GM20000 (cell line): ENCODE measurements at regions not wholly inside any gene's neighbourhood (a gene's known extent, or its start where the extent isn't known, plus 50 kb on each side); places are given as distances from the start of the nearest gene placed in this dataset.

ENCODE experiments used
- DNase-seq: peaks from one replicate; pipeline ENCODE4 v3.0.0; 2012; ENCODE audit warnings: low spot score
- TF ChIP-seq, protein P1 (sequence below): IDR thresholded peaks from 2 replicates; pipeline ENCODE4 v1.5.1; 2012; ENCODE audit warnings: mild to moderate bottlenecking, control low read depth; ENCODE audit errors: extremely low read depth, missing control alignments

DNA sequence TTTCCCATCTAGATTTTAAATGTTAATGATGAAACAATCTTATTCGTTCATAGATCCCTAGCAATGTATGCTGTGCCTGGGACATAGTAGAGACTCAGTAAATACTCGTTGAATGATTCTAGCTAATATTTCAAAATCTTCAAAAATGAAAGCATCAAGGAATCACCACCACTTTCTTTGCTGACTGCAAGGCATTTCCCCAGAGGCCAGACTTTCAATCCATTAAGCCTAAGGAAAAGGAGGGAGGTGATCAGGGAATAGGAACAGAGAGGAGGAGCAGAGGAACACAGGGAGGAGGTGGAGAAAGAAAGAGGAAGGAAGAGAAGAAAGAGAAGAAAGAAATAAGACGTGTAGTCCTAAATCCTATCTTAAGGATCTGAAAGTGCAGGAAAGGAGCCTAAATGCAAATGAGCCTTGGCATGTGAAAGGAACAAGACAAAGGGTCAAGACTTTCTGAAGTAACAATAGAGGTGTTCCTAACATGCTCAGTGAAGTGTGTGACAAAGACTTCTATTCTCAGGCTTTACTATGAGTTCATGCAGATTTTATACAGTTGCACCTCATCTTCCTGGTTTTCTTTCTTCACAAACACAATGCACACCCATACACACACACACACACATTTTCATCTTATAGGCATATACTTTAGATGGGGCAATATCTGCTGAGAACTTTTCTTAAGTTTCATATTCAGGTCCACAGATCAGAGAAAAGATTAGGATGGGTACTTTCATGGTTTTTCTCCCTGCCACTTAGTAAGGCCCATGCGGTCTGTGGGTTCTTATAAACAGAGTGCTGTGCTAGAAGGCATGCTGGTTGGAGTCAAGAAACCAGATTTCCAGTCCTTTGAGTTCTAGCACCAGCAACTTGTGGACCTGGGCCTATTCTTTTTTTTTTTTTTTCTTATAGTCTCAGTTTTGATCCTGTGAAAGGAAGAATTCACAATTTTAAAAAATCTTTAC lies 512.2 kb upstream of the TNC start:
- DNase-seq, result no peak
- TF ChIP-seq, protein P1, sequence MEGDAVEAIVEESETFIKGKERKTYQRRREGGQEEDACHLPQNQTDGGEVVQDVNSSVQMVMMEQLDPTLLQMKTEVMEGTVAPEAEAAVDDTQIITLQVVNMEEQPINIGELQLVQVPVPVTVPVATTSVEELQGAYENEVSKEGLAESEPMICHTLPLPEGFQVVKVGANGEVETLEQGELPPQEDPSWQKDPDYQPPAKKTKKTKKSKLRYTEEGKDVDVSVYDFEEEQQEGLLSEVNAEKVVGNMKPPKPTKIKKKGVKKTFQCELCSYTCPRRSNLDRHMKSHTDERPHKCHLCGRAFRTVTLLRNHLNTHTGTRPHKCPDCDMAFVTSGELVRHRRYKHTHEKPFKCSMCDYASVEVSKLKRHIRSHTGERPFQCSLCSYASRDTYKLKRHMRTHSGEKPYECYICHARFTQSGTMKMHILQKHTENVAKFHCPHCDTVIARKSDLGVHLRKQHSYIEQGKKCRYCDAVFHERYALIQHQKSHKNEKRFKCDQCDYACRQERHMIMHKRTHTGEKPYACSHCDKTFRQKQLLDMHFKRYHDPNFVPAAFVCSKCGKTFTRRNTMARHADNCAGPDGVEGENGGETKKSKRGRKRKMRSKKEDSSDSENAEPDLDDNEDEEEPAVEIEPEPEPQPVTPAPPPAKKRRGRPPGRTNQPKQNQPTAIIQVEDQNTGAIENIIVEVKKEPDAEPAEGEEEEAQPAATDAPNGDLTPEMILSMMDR, result no peak

DNA sequence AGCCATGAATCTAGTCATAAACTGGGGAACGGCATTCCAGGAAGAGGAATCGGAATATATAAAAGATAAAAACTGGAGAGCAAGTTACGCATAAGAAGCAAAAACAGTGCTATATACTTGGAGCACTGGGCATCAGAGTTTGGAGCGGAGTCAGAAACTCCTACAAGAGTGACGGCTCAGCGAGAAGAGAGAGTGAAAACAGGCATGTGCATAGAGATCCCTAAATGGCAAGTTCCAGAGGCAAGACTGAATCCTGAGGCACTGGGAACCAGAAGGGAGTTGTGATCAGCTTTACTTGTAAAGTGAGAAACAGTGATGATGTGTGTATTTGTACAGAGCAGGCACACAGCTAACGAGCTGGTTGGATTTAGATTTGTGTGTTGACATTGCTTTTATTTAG lies 514.4 kb upstream of the TNC start:
- TF ChIP-seq, protein P1, result no peak
- DNase-seq, result no peak

DNA sequence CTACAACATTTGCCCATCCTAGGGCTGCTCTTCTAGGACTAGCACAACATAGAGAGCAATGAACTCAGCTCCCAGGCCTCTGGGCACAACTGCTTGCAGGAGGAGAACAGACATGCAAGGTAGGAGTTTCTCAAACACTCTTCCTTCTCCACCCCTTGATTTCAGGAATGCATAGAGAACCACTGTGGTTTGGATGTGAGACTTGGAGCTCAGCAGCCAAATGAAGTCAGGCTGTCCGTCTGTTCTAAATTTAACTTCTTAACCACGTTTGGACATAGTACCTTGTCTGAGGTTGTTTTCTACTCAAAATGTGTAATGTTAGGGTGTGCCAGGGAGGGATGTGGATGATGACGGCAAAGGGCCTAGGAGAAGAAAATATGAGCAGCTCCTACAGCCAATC lies 515.1 kb upstream of the TNC start:
- no peak for DNase-seq
- TF ChIP-seq, protein P1, result no peak

DNA sequence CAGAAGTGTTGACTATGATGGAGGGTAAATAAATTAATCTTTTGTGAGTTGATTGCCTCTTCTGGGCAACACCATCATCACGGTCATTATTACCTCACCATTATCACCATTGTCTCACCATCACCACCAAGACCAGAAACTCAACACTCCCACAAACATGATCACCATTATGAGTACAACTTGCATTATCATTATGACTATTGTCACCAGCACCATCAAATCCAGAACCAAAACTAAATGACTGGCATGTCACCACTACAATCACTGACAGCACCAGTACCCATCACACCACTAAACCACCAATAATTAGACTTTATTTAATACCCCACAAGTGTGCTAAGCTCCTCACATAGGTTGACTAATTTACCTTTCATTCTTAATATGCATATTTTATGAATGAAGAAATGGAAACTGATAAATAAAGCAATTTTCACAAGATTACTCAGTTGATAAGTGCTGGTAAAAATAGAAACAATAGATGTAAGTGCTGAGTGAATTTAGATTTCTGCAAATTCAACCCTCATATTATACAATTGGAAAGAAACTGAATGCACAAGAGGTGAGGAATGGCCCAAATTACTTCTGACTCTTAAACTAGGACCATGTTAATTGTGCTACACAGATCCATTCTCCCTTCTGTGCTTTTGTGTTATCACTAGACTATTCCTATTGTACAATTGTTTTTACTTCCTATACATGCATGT lies 517.8 kb upstream of the PAPPA start:
- DNase-seq, result no peak
- TF ChIP-seq, protein P1, result no peak

DNA sequence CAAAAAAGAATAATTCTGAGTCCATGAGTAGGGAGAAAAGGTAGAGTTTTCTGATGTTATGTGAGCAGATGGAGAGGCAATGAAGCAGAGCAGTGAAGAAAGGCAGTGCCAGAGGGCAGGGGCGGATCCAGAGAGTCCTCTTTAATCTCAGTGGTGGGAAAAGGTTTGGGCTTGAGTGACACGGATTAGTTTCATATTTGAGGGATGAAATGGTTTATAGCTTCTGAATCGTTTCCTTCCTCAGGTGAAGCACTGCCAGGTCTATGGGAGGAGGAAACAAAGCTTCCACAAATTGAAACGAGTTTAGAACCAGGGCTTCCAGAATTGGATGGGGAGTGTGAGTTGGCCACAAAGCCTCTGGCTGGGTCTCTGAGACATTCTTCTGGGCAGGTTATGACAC lies 517.0 kb upstream of the PAPPA start:
- TF ChIP-seq, protein P1, result no peak
- DNase-seq, result no peak

DNA sequence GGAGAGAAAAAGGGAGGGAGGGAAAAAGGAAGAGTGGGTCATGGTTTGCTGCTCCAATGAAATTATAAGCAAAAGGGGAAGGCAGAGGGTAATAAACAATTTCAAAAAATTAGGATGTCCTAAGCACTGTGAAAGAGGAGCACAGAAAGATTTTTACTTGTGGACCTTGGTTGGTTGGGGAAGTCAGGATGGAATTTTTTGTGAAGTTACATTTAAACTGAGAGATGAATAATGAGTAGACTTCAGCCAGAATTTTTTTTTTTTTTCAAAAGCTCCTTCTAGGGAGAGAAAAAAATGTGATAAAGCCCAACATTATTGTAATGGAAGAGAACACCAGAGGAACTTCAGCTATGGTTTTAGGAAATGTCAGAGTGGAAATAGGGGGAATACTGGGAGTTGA lies 515.9 kb upstream of the PAPPA start:
- TF ChIP-seq, protein P1, result no peak
- DNase-seq, result no peak

DNA sequence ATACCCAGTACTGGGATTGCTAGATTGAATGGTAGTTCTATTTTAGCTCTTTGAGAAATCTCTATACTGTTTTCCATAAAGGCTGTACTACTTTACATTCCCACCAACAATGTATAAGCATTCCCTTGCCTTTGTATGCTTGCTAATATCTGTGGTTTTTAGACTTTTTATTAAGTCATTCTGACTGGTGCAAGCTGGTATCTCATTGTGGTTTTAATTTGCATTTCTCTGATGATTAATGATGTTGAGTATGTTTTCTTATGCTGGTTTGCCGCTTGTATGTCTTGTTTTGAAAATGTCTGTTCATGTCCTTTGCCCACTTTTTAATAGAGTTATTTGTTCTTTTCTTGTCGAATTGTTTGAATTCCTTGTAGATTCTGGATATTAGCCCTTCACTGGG lies 512.7 kb upstream of the PAPPA start:
- DNase-seq, result no peak
- TF ChIP-seq, protein P1, result no peak
